ENCODE measurements at regions not wholly inside any gene's neighbourhood (a gene's known extent, or its start where the extent isn't known, plus 50 kb on each side); places are given as distances from the start of the nearest gene placed in this dataset.

- Mint-ChIP-seq H3K27me3 (no peaks in the 10 kb centered on the region), H3K9me3 (peaks cover 6% of the 10 kb centered on the region), H3K27ac (ENCODE audit: low read depth) (no peak overlapping the region), H3K4me1 (no peaks in the 10 kb centered on the region), H3K4me3 (no peak overlapping the region), H3K36me3 (ENCODE audit: insufficient read depth) (no peaks in the 10 kb centered on the region)
- no peak for ATAC-seq (replicated peaks; ENCODE audit: extremely low read depth, poor library complexity, severe bottlenecking)
- DNase-seq (ENCODE audit: low spot score in 2 of 2) = no peak
These were observed 159.2 kb upstream of the THUMPD2 start for GRCh38 chr2:39938035-39938835.

GRCh38 chr2:39937621-39938020 is 158.6 kb upstream of the THUMPD2 start:
- Mint-ChIP-seq H3K36me3 (ENCODE audit: insufficient read depth) (no peaks in the 10 kb centered on the region), H3K9me3 (peaks cover 6% of the 10 kb centered on the region), H3K4me1 (no peaks in the 10 kb centered on the region), H3K27me3 (no peaks in the 10 kb centered on the region), H3K27ac (ENCODE audit: low read depth) (no peak overlapping the region), H3K4me3 (no peak overlapping the region)
- no peak for DNase-seq (ENCODE audit: low spot score in 2 of 2)
- no peak for ATAC-seq (replicated peaks; ENCODE audit: extremely low read depth, poor library complexity, severe bottlenecking)

- Mint-ChIP-seq H3K27ac (ENCODE audit: low read depth) (no peak overlapping the region), H3K9me3 (no peaks in the 10 kb centered on the region), H3K27me3 (peaks cover 1% of the 10 kb centered on the region), H3K4me3 (no peak overlapping the region), H3K4me1 (no peaks in the 10 kb centered on the region), H3K36me3 (ENCODE audit: insufficient read depth) (peaks cover 2% of the 10 kb centered on the region)
- ATAC-seq (replicated peaks; ENCODE audit: extremely low read depth, poor library complexity, severe bottlenecking) = no peak
- no peak for DNase-seq (ENCODE audit: low spot score in 2 of 2)
These were observed 155.8 kb upstream of the THUMPD2 start for GRCh38 chr2:39934851-39935250.

- ATAC-seq (replicated peaks; ENCODE audit: extremely low read depth, poor library complexity, severe bottlenecking) = no peak
- H3K4me3 Mint-ChIP-seq = no peak overlapping the region
- H3K4me1 Mint-ChIP-seq = no peaks in the 10 kb centered on the region
- peaks cover 2% of the 10 kb centered on the region for H3K36me3 Mint-ChIP-seq (ENCODE audit: insufficient read depth)
- no peak for DNase-seq (ENCODE audit: low spot score in 2 of 2)
- H3K27ac Mint-ChIP-seq (ENCODE audit: low read depth) = no peak overlapping the region
- no peaks in the 10 kb centered on the region for H3K9me3 Mint-ChIP-seq
- peaks cover 12% of the 10 kb centered on the region for H3K27me3 Mint-ChIP-seq
These were observed 154.1 kb upstream of the THUMPD2 start for GRCh38 chr2:39933196-39933595.

GRCh38 chr2:39932198-39932597 is 153.1 kb upstream of the THUMPD2 start:
- Mint-ChIP-seq H3K36me3 (ENCODE audit: insufficient read depth) (peaks cover 2% of the 10 kb centered on the region), H3K27ac (ENCODE audit: low read depth) (no peak overlapping the region), H3K4me3 (no peak overlapping the region), H3K27me3 (peaks cover 12% of the 10 kb centered on the region), H3K9me3 (no peaks in the 10 kb centered on the region), H3K4me1 (no peaks in the 10 kb centered on the region)
- ATAC-seq (replicated peaks; ENCODE audit: extremely low read depth, poor library complexity, severe bottlenecking) (no peak), DNase-seq (ENCODE audit: low spot score in 2 of 2) (no peak)

GRCh38 chr2:39930175-39930917 is 151.3 kb upstream of the THUMPD2 start:
- Mint-ChIP-seq H3K27me3 (peaks cover 12% of the 10 kb centered on the region), H3K27ac (ENCODE audit: low read depth) (no peak overlapping the region), H3K4me1 (no peaks in the 10 kb centered on the region), H3K9me3 (no peaks in the 10 kb centered on the region), H3K4me3 (no peak overlapping the region), H3K36me3 (ENCODE audit: insufficient read depth) (peaks cover 2% of the 10 kb centered on the region)
- no peak for ATAC-seq (replicated peaks; ENCODE audit: extremely low read depth, poor library complexity, severe bottlenecking)
- DNase-seq (ENCODE audit: low spot score in 2 of 2) = no peak

GRCh38 chr2:39929531-39929930 is 150.5 kb upstream of the THUMPD2 start:
- Mint-ChIP-seq H3K9me3 (no peaks in the 10 kb centered on the region), H3K4me1 (no peaks in the 10 kb centered on the region), H3K36me3 (ENCODE audit: insufficient read depth) (peaks cover 2% of the 10 kb centered on the region), H3K4me3 (no peak overlapping the region), H3K27me3 (peaks cover 12% of the 10 kb centered on the region), H3K27ac (ENCODE audit: low read depth) (no peak overlapping the region)
- no peak for DNase-seq (ENCODE audit: low spot score in 2 of 2)
- ATAC-seq (replicated peaks; ENCODE audit: extremely low read depth, poor library complexity, severe bottlenecking) = no peak

- Mint-ChIP-seq H3K36me3 (ENCODE audit: insufficient read depth) (no peaks in the 10 kb centered on the region), H3K4me1 (no peaks in the 10 kb centered on the region), H3K4me3 (no peak overlapping the region), H3K27me3 (peaks cover 22% of the 10 kb centered on the region), H3K27ac (ENCODE audit: low read depth) (no peak overlapping the region), H3K9me3 (no peaks in the 10 kb centered on the region)
- ATAC-seq (replicated peaks; ENCODE audit: extremely low read depth, poor library complexity, severe bottlenecking) (no peak), DNase-seq (ENCODE audit: low spot score in 2 of 2) (no peak)
These were observed 146.3 kb upstream of the THUMPD2 start for GRCh38 chr2:39925312-39925711.

GRCh38 chr2:39923455-39923854 is 144.4 kb upstream of the THUMPD2 start:
- Mint-ChIP-seq H3K4me3 (no peak overlapping the region), H3K36me3 (ENCODE audit: insufficient read depth) (no peaks in the 10 kb centered on the region), H3K27ac (ENCODE audit: low read depth) (no peak overlapping the region), H3K9me3 (no peaks in the 10 kb centered on the region), H3K4me1 (no peaks in the 10 kb centered on the region), H3K27me3 (peaks cover 27% of the 10 kb centered on the region)
- DNase-seq (ENCODE audit: low spot score in 2 of 2) (no peak), ATAC-seq (replicated peaks; ENCODE audit: extremely low read depth, poor library complexity, severe bottlenecking) (no peak)

- no peaks in the 10 kb centered on the region for H3K36me3 Mint-ChIP-seq (ENCODE audit: insufficient read depth)
- H3K9me3 Mint-ChIP-seq = no peaks in the 10 kb centered on the region
- no peak for DNase-seq (ENCODE audit: low spot score in 2 of 2)
- no peak overlapping the region for H3K27ac Mint-ChIP-seq (ENCODE audit: low read depth)
- no peak overlapping the region for H3K4me3 Mint-ChIP-seq
- peaks cover 34% of the 10 kb centered on the region for H3K27me3 Mint-ChIP-seq
- H3K4me1 Mint-ChIP-seq = no peaks in the 10 kb centered on the region
- no peak for ATAC-seq (replicated peaks; ENCODE audit: extremely low read depth, poor library complexity, severe bottlenecking)
These were observed 143.8 kb upstream of the THUMPD2 start for GRCh38 chr2:39922679-39923405.

- H3K9me3 Mint-ChIP-seq = no peaks in the 10 kb centered on the region
- no peak overlapping the region for H3K4me3 Mint-ChIP-seq
- H3K27ac Mint-ChIP-seq (ENCODE audit: low read depth) = no peak overlapping the region
- H3K4me1 Mint-ChIP-seq = no peaks in the 10 kb centered on the region
- DNase-seq (ENCODE audit: low spot score in 2 of 2) = no peak
- no peak for ATAC-seq (replicated peaks; ENCODE audit: extremely low read depth, poor library complexity, severe bottlenecking)
- H3K36me3 Mint-ChIP-seq (ENCODE audit: insufficient read depth) = no peaks in the 10 kb centered on the region
- peaks cover 38% of the 10 kb centered on the region for H3K27me3 Mint-ChIP-seq
These were observed 141.3 kb upstream of the THUMPD2 start for GRCh38 chr2:39920307-39920801.

GRCh38 chr2:39919511-39920306 is 140.7 kb upstream of the THUMPD2 start:
- H3K27ac Mint-ChIP-seq (ENCODE audit: low read depth) = no peak overlapping the region
- H3K27me3 Mint-ChIP-seq = peaks cover 38% of the 10 kb centered on the region

More at GRCh38 chr2:39919511-39920306, 140.7 kb upstream of the THUMPD2 start:
- ATAC-seq (replicated peaks; ENCODE audit: extremely low read depth, poor library complexity, severe bottlenecking) (no peak), DNase-seq (ENCODE audit: low spot score in 2 of 2) (no peak)
- Mint-ChIP-seq H3K9me3 (no peaks in the 10 kb centered on the region), H3K4me1 (no peaks in the 10 kb centered on the region), H3K36me3 (ENCODE audit: insufficient read depth) (no peaks in the 10 kb centered on the region), H3K4me3 (no peak overlapping the region)
